SH-SY5Y (cell line): ENCODE measurements at regions not wholly inside any gene's neighbourhood (a gene's known extent, or its start where the extent isn't known, plus 50 kb on each side); places are given as distances from the start of the nearest gene placed in this dataset.

ENCODE experiments used
- GATA2 ChIP-seq: IDR thresholded peaks from 2 replicates; pipeline ENCODE4 v1.6.1; 2011; ENCODE audit warnings: mild to moderate bottlenecking, low read depth, low read length
- GATA3 ChIP-seq: IDR thresholded peaks from 2 replicates; pipeline ENCODE4 v1.6.1; 2011; ENCODE audit warnings: low read depth, mild to moderate bottlenecking, low read length, moderate library complexity

GRCh38 chr5:116764941-116765340 lies 190.3 kb upstream of the SEMA6A start:
- TF ChIP-seq GATA3: no peak
- TF ChIP-seq GATA2: no peak
